HEK293T (cell line): ENCODE measurements at regions not wholly inside any gene's neighbourhood (a gene's known extent, or its start where the extent isn't known, plus 50 kb on each side); places are given as distances from the start of the nearest gene placed in this dataset.

Experiments used
- CTCF ChIA-PET: fragments of 350-600 bp; formaldehyde crosslinking; extraction: SDS; loops from one replicate; lab custom pipeline; 2021; ENCODE audit warnings: antibody characterized with exemption, inconsistent platforms; lab: Yijun Ruan, JAX
- POLR2A ChIA-PET: fragments of 350-600 bp; formaldehyde crosslinking; extraction: SDS; loops from one replicate; lab custom pipeline; 2020; ENCODE audit warnings: antibody characterized with exemption, inconsistent platforms; lab: Yijun Ruan, JAX
- DNase-seq: peaks from one replicate; pipeline ENCODE4 v3.0.0; 2012; ENCODE audit warnings: mixed read lengths; ENCODE audit errors: extremely low spot score
- ARNT ChIP-seq: fragments of 450-650 bp; IDR thresholded peaks from 2 replicates; pipeline ENCODE4 v1.6.1; 2017; ENCODE audit warnings: mild to moderate bottlenecking
- BHLHE40 ChIP-seq: fragments of 450-650 bp; IDR thresholded peaks from 2 replicates; pipeline ENCODE4 v1.6.1; 2016; ENCODE audit warnings: mild to moderate bottlenecking, moderate library complexity, borderline replicate concordance
- CTBP1 ChIP-seq: fragments of 450-650 bp; IDR thresholded peaks from 2 replicates; pipeline ENCODE4 v1.6.1; 2016; ENCODE audit warnings: borderline replicate concordance
- ELF4 ChIP-seq: fragments of 450-650 bp; IDR thresholded peaks from 2 replicates; pipeline ENCODE4 v1.6.1; 2017; ENCODE audit warnings: antibody characterized with exemption
- FOXA1 ChIP-seq: fragments of 450-650 bp; IDR thresholded peaks from 2 replicates; pipeline ENCODE4 v1.6.1; 2016; ENCODE audit warnings: mild to moderate bottlenecking
- FOXK2 ChIP-seq: fragments of 450-650 bp; IDR thresholded peaks from 2 replicates; pipeline ENCODE4 v1.6.1; 2016; ENCODE audit warnings: mild to moderate bottlenecking
- FOXM1 ChIP-seq: fragments of 450-650 bp; IDR thresholded peaks from 2 replicates; pipeline ENCODE4 v1.6.1; 2017; ENCODE audit warnings: mild to moderate bottlenecking, borderline replicate concordance
- HDGF ChIP-seq: fragments of 450-650 bp; IDR thresholded peaks from 2 replicates; pipeline ENCODE4 v1.6.1; 2017; ENCODE audit warnings: antibody characterized with exemption, borderline replicate concordance
- L3MBTL2 ChIP-seq: fragments of 450-650 bp; conservative IDR thresholded peaks from 2 replicates; pipeline ENCODE4 v1.6.1; 2016; ENCODE audit warnings: mild to moderate bottlenecking
- LEF1 ChIP-seq: fragments of 450-650 bp; IDR thresholded peaks from 2 replicates; pipeline ENCODE4 v1.6.1; 2017; ENCODE audit warnings: mild to moderate bottlenecking, borderline replicate concordance
- NFRKB ChIP-seq: fragments of 450-650 bp; IDR thresholded peaks from 2 replicates; pipeline ENCODE4 v1.6.1; 2016; ENCODE audit warnings: mild to moderate bottlenecking, moderate library complexity
- PKNOX1 ChIP-seq: fragments of 450-650 bp; IDR thresholded peaks from 2 replicates; pipeline ENCODE4 v1.6.1; 2016
- SP1 ChIP-seq: fragments of 450-650 bp; IDR thresholded peaks from 2 replicates; pipeline ENCODE4 v1.6.1; 2017
- SUZ12 ChIP-seq: fragments of 450-650 bp; IDR thresholded peaks from 2 replicates; pipeline ENCODE4 v1.6.1; 2016; ENCODE audit warnings: mild to moderate bottlenecking
- TARDBP ChIP-seq: fragments of 450-650 bp; IDR thresholded peaks from 2 replicates; pipeline ENCODE4 v1.6.1; 2016
- ZNF384 ChIP-seq: fragments of 450-650 bp; IDR thresholded peaks from 2 replicates; pipeline ENCODE4 v1.6.1; 2016

GRCh38 chr9:1457460-1457859, 407.3 kb downstream of the DMRT2 start:
- ChIA-PET CTCF (no interaction called here), POLR2A (no interaction called here)
- TF ChIP-seq ARNT (no peak), FOXA1 (no peak), NFRKB (no peak), CTBP1 (no peak), BHLHE40 (no peak), L3MBTL2 (no peak), TARDBP (no peak), FOXK2 (no peak), PKNOX1 (no peak), FOXM1 (no peak), LEF1 (no peak), ZNF384 (no peak), SP1 (no peak), SUZ12 (no peak), HDGF (no peak), ELF4 (no peak)
- no peak for DNase-seq

DNA sequence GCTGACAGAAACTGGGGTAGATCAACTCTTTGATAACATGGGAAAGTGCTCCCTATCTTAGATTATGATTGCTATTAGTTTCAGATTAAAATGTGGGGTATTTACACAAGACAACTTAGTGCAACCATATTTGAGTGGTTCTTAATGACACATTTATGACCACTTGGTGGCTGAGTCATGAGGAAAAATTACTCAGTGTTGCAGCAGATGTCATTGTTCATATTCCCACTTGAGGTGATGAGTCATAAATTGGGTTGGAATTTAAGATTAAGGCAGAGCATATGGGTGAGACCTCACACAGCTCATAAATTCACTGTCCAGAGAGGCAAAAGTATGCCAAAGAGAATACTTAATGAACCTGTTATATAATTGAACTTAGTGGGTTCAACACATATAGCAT, 408.3 kb downstream of the DMRT2 start:
- CTCF ChIA-PET, result no interaction called here
- POLR2A ChIA-PET, result no interaction called here
- no peak for DNase-seq
- TF ChIP-seq PKNOX1 (peak; percentile 59), L3MBTL2 (no peak), ELF4 (no peak)

- ChIA-PET CTCF (interaction anchor here (1.2 kb wide), 1 partner anchor 52 kb away, joined by 4 read pairs; no protein-coding TSS in a partner anchor), POLR2A (no interaction called here)
- DNase-seq, result peak; percentile 14
- TF ChIP-seq TARDBP, result no peak
- TF ChIP-seq FOXA1, result no peak
- no peak for TF ChIP-seq LEF1
- TF ChIP-seq HDGF, result no peak
- no peak for TF ChIP-seq L3MBTL2
- no peak for TF ChIP-seq ARNT
- no peak for TF ChIP-seq FOXK2
- TF ChIP-seq PKNOX1, result no peak
- no peak for TF ChIP-seq FOXM1
- no peak for TF ChIP-seq SP1
- no peak for TF ChIP-seq ZNF384
- TF ChIP-seq ELF4, result no peak
- no peak for TF ChIP-seq BHLHE40
These were observed 410.1 kb downstream of the DMRT2 start for GRCh38 chr9:1460143-1460769.

DNA sequence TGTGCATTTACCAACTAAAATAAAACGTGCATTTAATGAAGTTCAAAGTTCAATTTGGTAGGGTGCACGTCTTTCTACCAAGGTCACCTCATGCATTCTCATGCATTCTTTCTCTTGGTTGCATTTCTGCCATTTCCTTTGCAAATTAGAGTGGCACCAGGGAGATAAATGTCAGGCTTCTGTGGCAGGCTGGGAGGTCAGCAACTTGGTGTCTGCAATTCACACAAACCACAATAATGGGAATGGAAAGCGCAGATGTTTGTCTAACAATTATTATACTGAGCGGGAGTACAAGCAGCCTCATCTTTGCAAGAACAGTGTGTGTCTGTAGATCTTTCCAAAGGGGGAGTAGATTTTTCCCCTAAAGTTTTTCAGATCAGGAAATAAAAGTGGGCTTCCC, 411.7 kb downstream of the DMRT2 start:
- DNase-seq, result no peak
- CTCF ChIA-PET, result no interaction called here
- TF ChIP-seq CTBP1, result no peak
- TF ChIP-seq TARDBP, result no peak
- TF ChIP-seq PKNOX1, result no peak
- no peak for TF ChIP-seq SUZ12
- TF ChIP-seq LEF1, result no peak
- TF ChIP-seq HDGF, result no peak
- TF ChIP-seq FOXM1, result no peak
- no peak for TF ChIP-seq ZNF384
- POLR2A ChIA-PET, result no interaction called here

GRCh38 chr9:1462626-1463308, 412.6 kb downstream of the DMRT2 start:
- ChIA-PET CTCF (no interaction called here), POLR2A (no interaction called here)
- no peak for TF ChIP-seq CTBP1
- TF ChIP-seq FOXA1, result no peak; the same call in 1 of the 2 replicates
- TF ChIP-seq ELF4, result no peak
- no peak for TF ChIP-seq NFRKB
- peak; percentile 36; the same call in 1 of the 2 replicates for TF ChIP-seq PKNOX1
- DNase-seq, result no peak
